ENCODE measurements at regions not wholly inside any gene's neighbourhood (a gene's known extent, or its start where the extent isn't known, plus 50 kb on each side); places are given as distances from the start of the nearest gene placed in this dataset.

DNA sequence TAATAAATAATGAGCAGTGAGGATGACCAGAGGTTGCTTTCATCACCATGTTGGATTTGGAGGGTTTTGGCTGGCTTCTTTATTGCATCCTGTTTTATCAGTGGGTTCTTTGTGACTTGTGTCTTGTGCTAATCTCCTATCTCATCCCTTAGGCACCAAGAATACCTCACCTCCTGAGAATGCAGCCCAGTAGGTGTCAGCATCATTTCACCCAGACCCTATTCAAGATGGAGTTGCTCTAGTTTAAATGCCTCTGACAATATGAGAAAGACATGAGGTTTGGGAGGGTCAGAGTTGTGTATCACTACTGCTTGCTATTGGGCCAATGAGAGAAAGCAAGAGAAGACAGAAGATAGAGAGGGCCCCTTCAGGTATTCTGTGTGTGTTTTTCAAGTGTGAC lies 592.2 kb downstream of the ETNK1 start:
- peaks cover 9% of the 10 kb centered on the region; the same call in 1 of the 2 replicates for H3K9me3 ChIP-seq (ENCODE audit: insufficient read depth, low read depth, low read length)
- no peaks in the 10 kb centered on the region for H3K36me3 ChIP-seq (ENCODE audit: insufficient read depth, low read length)
- TF ChIP-seq, protein P1, sequence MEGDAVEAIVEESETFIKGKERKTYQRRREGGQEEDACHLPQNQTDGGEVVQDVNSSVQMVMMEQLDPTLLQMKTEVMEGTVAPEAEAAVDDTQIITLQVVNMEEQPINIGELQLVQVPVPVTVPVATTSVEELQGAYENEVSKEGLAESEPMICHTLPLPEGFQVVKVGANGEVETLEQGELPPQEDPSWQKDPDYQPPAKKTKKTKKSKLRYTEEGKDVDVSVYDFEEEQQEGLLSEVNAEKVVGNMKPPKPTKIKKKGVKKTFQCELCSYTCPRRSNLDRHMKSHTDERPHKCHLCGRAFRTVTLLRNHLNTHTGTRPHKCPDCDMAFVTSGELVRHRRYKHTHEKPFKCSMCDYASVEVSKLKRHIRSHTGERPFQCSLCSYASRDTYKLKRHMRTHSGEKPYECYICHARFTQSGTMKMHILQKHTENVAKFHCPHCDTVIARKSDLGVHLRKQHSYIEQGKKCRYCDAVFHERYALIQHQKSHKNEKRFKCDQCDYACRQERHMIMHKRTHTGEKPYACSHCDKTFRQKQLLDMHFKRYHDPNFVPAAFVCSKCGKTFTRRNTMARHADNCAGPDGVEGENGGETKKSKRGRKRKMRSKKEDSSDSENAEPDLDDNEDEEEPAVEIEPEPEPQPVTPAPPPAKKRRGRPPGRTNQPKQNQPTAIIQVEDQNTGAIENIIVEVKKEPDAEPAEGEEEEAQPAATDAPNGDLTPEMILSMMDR (conservative IDR thresholded peaks at IDR 0.05; ENCODE audit: low read length) = no peak
- no peak for TF ChIP-seq EZH2phosphoT487 (IDR thresholded peaks at IDR 0.05; ENCODE audit: borderline replicate concordance)
- no peaks in the 10 kb centered on the region for H3K4me1 ChIP-seq (ENCODE audit: insufficient read depth, low read length, poor library complexity, severe bottlenecking)
- H3F3A ChIP-seq (ENCODE audit: low read depth) = no peaks in the 10 kb centered on the region
- no peak overlapping the region for H3K4me2 ChIP-seq (ENCODE audit: low read depth, low read length, poor library complexity, severe bottlenecking)
- no peak overlapping the region for H2AFZ ChIP-seq (ENCODE audit: low read length)
- H4K20me1 ChIP-seq (ENCODE audit: insufficient read depth, low read length, poor library complexity, severe bottlenecking) = no peaks in the 10 kb centered on the region
- H3K9ac ChIP-seq (ENCODE audit: low read depth, low read length, poor library complexity, severe bottlenecking) = no peak overlapping the region
- H3K27me3 ChIP-seq (ENCODE audit: insufficient read depth, low read length, poor library complexity, severe bottlenecking) = no peaks in the 10 kb centered on the region
- H3K79me2 ChIP-seq (ENCODE audit: insufficient read depth, low read length) = no peaks in the 10 kb centered on the region
- no peaks in the 10 kb centered on the region for H3K9me2 ChIP-seq (replicated peaks; ENCODE audit: low read depth, low read length)
- no peak overlapping the region for H3K4me3 ChIP-seq (ENCODE audit: low read length, poor library complexity, severe bottlenecking)

DNA sequence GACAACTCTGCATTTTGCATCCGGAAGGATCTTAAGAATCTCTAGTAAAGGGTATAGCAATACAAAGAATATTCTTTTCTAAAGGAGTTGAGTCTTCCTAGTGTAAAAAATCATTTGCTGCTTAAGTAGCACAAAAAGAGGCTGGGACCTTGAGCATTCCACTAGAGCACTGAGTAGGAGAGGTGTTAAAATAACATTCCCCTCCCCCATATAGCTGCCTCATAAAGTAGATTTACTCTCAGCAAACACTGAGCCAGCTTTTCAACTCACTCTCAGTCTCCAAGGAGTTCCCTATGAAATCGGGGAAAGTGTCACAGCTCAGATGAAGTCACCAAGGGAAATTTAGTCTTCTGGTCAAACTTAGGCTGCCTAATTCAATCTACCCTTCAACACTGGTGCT lies 592.7 kb downstream of the ETNK1 start:
- TF ChIP-seq, protein P1 (conservative IDR thresholded peaks at IDR 0.05; ENCODE audit: low read length) = no peak
- no peak for TF ChIP-seq EZH2phosphoT487 (IDR thresholded peaks at IDR 0.05; ENCODE audit: borderline replicate concordance)
- Histone ChIP-seq H3K36me3 (ENCODE audit: insufficient read depth, low read length) (no peaks in the 10 kb centered on the region), H3K27me3 (ENCODE audit: insufficient read depth, low read length, poor library complexity, severe bottlenecking) (no peaks in the 10 kb centered on the region), H3K9ac (ENCODE audit: low read depth, low read length, poor library complexity, severe bottlenecking) (no peak overlapping the region), H3K4me3 (ENCODE audit: low read length, poor library complexity, severe bottlenecking) (no peak overlapping the region), H3K4me2 (ENCODE audit: low read depth, low read length, poor library complexity, severe bottlenecking) (no peak overlapping the region), H3K9me3 (ENCODE audit: insufficient read depth, low read depth, low read length) (peaks cover 9% of the 10 kb centered on the region; the same call in 1 of the 2 replicates), H3F3A (ENCODE audit: low read depth) (no peaks in the 10 kb centered on the region), H3K79me2 (ENCODE audit: insufficient read depth, low read length) (no peaks in the 10 kb centered on the region), H4K20me1 (ENCODE audit: insufficient read depth, low read length, poor library complexity, severe bottlenecking) (no peaks in the 10 kb centered on the region), H3K4me1 (ENCODE audit: insufficient read depth, low read length, poor library complexity, severe bottlenecking) (no peaks in the 10 kb centered on the region), H2AFZ (ENCODE audit: low read length) (no peak overlapping the region), H3K9me2 (replicated peaks; ENCODE audit: low read depth, low read length) (no peaks in the 10 kb centered on the region)

DNA sequence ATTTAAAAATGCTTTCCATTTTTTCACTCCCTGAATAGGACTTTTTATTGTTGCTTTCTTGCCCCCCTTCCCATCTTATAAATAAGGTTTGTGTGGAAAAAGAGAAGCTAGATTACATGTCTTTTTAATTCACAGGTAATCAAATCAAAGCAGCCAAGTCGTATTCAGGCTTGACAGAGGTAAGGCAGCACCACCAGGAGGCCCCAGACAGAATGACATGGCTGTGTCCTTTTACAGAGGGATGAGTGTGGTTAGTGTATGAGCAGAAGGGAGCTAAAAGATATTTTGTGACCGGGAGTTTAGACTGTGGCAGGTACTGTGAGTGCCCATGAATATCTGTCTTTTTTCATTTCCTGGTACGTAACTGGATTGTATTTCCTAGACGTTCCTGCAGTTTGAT lies 596.1 kb downstream of the ETNK1 start:
- H3K79me2 ChIP-seq (ENCODE audit: insufficient read depth, low read length) = no peaks in the 10 kb centered on the region
- H4K20me1 ChIP-seq (ENCODE audit: insufficient read depth, low read length, poor library complexity, severe bottlenecking) = no peaks in the 10 kb centered on the region
- H3K4me1 ChIP-seq (ENCODE audit: insufficient read depth, low read length, poor library complexity, severe bottlenecking) = no peaks in the 10 kb centered on the region
- H3K27me3 ChIP-seq (ENCODE audit: insufficient read depth, low read length, poor library complexity, severe bottlenecking) = no peaks in the 10 kb centered on the region
- no peaks in the 10 kb centered on the region for H3K36me3 ChIP-seq (ENCODE audit: insufficient read depth, low read length)
- H2AFZ ChIP-seq (ENCODE audit: low read length) = no peak overlapping the region
- TF ChIP-seq, protein P1 (conservative IDR thresholded peaks at IDR 0.05; ENCODE audit: low read length) = peak; percentile 62
- TF ChIP-seq EZH2phosphoT487 (IDR thresholded peaks at IDR 0.05; ENCODE audit: borderline replicate concordance) = no peak
- H3F3A ChIP-seq (ENCODE audit: low read depth) = no peaks in the 10 kb centered on the region
- no peak overlapping the region for H3K4me2 ChIP-seq (ENCODE audit: low read depth, low read length, poor library complexity, severe bottlenecking)
- H3K9ac ChIP-seq (ENCODE audit: low read depth, low read length, poor library complexity, severe bottlenecking) = no peak overlapping the region
- no peaks in the 10 kb centered on the region for H3K9me2 ChIP-seq (replicated peaks; ENCODE audit: low read depth, low read length)
- no peak overlapping the region for H3K4me3 ChIP-seq (ENCODE audit: low read length, poor library complexity, severe bottlenecking)
- H3K9me3 ChIP-seq (ENCODE audit: insufficient read depth, low read depth, low read length) = no peaks in the 10 kb centered on the region

Measured in Loucy (cell line).